DOHH2 (cell line): ENCODE measurements at regions not wholly inside any gene's neighbourhood (a gene's known extent, or its start where the extent isn't known, plus 50 kb on each side); places are given as distances from the start of the nearest gene placed in this dataset.

Experiments used
- CTCF ChIP-seq: fragments of 200-600 bp; sonication (generic); IDR thresholded peaks from one replicate; pipeline ENCODE4 v1.5.1; 2014; ENCODE audit warnings: antibody characterized with exemption, mild to moderate bottlenecking, low read depth, low read length; ENCODE audit not compliant: poor library complexity, severe bottlenecking
- EZH2phosphoT487 ChIP-seq: fragments of 200-600 bp; sonication (generic); IDR thresholded peaks from 2 replicates; pipeline ENCODE4 v1.6.1; 2017; ENCODE audit warnings: borderline replicate concordance, mild to moderate bottlenecking, antibody characterized with exemption, low read length, moderate library complexity, mixed read lengths

GRCh38 chr1:87644579-87645190 is 316.0 kb downstream of the LMO4 start:
- TF ChIP-seq CTCF (no peak), EZH2phosphoT487 (no peak)
